Right ventricle myocardium superior (tissue), 1 donor: ENCODE measurements at regions not wholly inside any gene's neighbourhood (a gene's known extent, or its start where the extent isn't known, plus 50 kb on each side); places are given as distances from the start of the nearest gene placed in this dataset.
"Not testable (repeated sequence)": the region's sequence is repeated elsewhere in the genome, so short reads cannot be mapped to it uniquely, and the experiment has no call there.

Experiments used
- ATAC-seq: fragments of 200-7000 bp; cut with Tn5 transposase; one replicate; pipeline ENCODE4 v1.9.1; 2020; ENCODE audit warnings: mild to moderate bottlenecking; ENCODE audit not compliant: poor library complexity
- DNase-seq: peaks from one replicate; pipeline ENCODE4 v3.0.0-alpha.2; 2020
- intact Hi-C: fragments of 100-400 bp; cut with DNase I; formaldehyde crosslinking; loops from one replicate; pipeline ENCODE4 v1.11.2; 2022
- donor health status: DM: no; HTN: yes; CAD: no; lungs with severe emphysema.

GRCh38 chr2:144798034-144798433 lies 278.1 kb upstream of the ZEB2 start:
- no peak for DNase-seq
- intact Hi-C loops, result no loop called here
- ATAC-seq, result no peak

- ATAC-seq, result no peak
- intact Hi-C loops, result no loop called here
These were observed 277.0 kb upstream of the ZEB2 start for GRCh38 chr2:144796936-144797335.

GRCh38 chr2:144796164-144796563 lies 276.2 kb upstream of the ZEB2 start:
- intact Hi-C loops, result no loop called here
- DNase-seq, result no peak
- ATAC-seq, result no peak

More at GRCh38 chr2:144796936-144797335, 277.0 kb upstream of the ZEB2 start:
- DNase-seq, result no peak

GRCh38 chr2:144785253-144785652 lies 265.3 kb upstream of the ZEB2 start:
- DNase-seq (no peak), ATAC-seq (no peak)
- intact Hi-C loops, result no loop called here

DNA sequence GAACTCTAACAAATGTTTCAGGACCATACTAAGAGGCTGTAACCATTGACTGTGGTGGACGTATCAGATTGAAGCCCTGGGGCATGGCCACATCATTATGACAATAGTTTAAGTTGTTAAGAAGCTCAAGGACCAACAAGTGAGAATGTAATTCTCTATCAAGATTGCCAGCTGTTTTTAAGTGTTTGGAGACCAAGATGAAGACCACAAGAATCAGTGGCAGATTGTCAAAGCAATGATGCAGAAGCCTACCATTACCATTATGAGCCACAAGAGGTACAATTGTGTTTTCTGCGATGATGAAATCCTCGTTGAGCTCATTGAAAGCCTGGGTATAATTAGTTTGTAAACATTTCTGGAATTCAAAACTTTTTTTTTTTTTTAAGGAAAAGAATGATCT lies 261.1 kb upstream of the ZEB2 start:
- DNase-seq, result no peak
- no peak for ATAC-seq
- intact Hi-C loops, result no loop called here

- no peak for DNase-seq
- ATAC-seq, result no peak
- intact Hi-C loops, result no loop called here
These were observed 256.8 kb upstream of the ZEB2 start for GRCh38 chr2:144776766-144777165.

GRCh38 chr2:144774809-144775208 lies 254.9 kb upstream of the ZEB2 start:
- no peak for ATAC-seq
- no peak for DNase-seq
- intact Hi-C loops, result no loop called here

DNA sequence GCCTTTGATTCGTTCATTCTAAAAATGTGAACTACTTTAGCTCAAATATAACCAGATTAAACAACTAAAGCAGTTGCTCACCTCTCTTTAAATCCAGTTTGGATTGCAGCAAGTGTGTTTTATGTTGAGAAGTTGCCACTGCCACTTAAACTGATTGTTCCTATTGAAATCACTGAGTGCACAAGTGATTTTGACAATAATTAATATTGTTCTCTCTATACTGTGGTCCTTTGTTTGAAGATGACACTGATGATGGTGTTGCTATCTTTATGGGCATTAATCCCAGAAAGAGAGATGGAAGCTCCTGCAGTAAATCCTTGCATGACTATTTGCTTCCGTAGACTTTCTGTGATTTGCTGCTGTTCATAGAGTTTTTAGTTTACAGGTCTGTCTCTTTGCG lies 251.4 kb upstream of the ZEB2 start:
- intact Hi-C loops, result no loop called here
- DNase-seq (no peak), ATAC-seq (no peak)

GRCh38 chr2:144770616-144771230 lies 250.8 kb upstream of the ZEB2 start:
- DNase-seq (no peak), ATAC-seq (no peak)
- intact Hi-C loops, result no loop called here

GRCh38 chr2:144760939-144761338 lies 241.0 kb upstream of the ZEB2 start:
- ATAC-seq, intact Hi-C loops, DNase-seq: not testable (repeated sequence)

DNA sequence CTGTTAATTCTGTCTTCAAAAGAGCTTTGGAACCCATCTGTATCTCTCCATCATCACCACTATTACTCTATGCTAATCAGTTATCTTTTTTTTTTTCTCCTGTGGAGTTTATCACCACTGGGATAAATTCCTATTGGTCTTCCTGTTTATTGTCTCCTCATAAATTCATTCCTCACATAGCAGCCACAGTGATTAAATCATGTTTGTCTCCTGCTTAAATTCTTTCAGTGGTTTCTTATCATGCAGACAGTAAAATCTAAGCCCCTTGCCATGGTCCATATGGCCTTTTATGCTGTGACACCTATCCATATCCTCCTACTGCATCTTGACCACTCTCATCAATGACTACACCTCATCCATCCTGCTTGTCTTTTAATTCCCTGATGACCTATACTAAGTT lies 239.8 kb upstream of the ZEB2 start:
- intact Hi-C loops, result no loop called here
- ATAC-seq, result no peak

DNA sequence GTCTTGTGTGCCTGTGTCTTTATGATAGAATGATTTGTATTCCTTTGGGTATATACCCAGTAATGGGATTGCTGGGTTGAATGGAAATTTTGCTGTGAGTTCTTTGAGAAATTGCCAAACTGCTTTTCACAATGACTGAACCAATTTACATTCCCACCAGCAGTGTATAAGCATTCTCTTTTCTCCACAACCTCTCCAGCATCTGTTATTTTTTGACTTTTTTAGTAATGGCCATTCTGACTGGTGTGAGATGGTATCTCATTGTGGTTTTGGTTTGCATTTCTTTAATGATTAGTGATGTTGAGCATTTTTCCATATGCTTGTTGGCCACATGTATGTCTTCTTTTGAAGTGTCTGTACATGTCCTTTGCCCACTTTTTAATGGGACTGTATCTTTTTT lies 238.3 kb upstream of the ZEB2 start:
- ATAC-seq, intact Hi-C loops, DNase-seq: not testable (repeated sequence)

More for the DNA sequence above, 239.8 kb upstream of the ZEB2 start:
- no peak for DNase-seq

- intact Hi-C loops, result no loop called here
- ATAC-seq, result no peak
- DNase-seq, result no peak
These were observed 233.5 kb upstream of the ZEB2 start for GRCh38 chr2:144753416-144753815.

DNA sequence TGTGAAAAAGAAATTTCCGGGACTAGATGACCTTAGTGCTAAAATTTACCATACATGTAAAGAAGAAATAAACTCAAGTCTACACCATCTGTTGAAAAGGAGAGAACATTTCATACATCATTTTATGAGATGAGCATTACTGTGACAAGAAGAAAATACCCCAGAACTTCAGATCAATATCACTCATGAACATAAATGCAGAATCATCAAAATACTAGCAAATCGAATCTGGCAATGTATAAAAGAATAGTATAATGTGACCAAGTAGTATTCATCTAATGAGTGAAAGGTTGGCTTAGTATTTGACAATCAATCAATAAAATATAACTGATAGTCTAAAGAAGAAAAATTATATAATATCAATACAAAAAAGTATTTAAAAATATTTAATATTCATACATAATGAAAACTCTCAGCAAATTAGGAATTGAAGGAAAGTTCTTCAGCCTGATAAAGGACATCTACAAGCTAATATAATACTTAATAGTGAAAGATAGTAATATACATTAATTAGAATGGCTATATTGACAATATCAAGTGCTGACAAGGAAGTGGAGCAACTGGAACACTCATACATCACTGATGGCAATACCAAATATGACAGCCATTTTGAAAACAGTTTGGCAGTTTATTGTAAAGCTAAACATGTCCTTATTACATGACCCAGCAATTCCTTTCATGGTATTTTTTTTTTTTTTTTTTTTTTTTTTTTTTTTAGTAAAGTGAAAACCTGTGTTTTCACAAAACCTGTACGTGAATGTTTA lies 231.4 kb upstream of the ZEB2 start:
- no peak for DNase-seq
- ATAC-seq, result no peak
- intact Hi-C loops, result no loop called here

DNA sequence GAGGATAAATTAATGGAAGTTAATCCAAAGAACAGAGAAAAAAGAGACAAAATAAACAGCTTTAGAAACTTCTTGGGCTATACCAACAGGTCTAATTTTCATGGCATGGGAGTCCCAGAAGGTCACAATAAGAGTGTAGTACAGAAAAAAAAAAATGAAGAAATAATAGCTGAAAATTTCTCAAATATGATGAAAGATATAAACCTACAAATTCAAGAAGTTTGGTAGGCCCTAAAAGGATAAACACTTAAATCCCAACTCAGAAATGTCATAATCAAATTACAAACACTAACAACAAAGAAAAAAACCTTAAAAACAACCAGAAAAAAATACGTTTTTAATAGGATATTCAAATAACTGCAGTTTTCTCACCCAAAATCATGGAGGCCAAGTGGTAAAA lies 229.3 kb upstream of the ZEB2 start:
- intact Hi-C loops, result no loop called here
- ATAC-seq (no peak), DNase-seq (no peak)

GRCh38 chr2:144748443-144748842 lies 228.5 kb upstream of the ZEB2 start:
- intact Hi-C loops, result no loop called here
- ATAC-seq (no peak), DNase-seq (no peak)

GRCh38 chr2:144747571-144747970 lies 227.7 kb upstream of the ZEB2 start:
- DNase-seq, result no peak
- ATAC-seq, result no peak
- intact Hi-C loops, result no loop called here

DNA sequence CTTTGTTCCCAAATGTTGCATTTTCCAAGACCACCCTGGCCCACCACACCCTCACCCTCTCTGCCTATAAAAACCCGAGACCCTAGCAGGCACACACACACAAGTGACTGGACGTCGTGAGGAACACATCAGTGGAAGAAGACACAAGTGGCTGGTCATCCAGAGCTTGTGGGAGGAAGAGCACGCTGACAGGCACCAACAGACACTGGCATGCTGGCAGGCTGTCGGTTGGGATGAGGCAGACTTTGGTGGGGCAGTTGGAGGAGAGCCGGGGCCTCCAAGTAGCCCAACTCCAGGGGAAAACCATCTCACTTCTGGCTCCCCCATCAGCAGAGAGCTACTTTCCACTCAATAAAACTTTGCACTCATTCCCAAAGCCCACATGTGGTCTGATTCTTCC lies 225.5 kb upstream of the ZEB2 start:
- intact Hi-C loops, result no loop called here
- ATAC-seq (no peak), DNase-seq (no peak)

- DNase-seq, result no peak
- intact Hi-C loops, result no loop called here
- ATAC-seq, result no peak
These were observed 218.8 kb upstream of the ZEB2 start for GRCh38 chr2:144738749-144739148.

DNA sequence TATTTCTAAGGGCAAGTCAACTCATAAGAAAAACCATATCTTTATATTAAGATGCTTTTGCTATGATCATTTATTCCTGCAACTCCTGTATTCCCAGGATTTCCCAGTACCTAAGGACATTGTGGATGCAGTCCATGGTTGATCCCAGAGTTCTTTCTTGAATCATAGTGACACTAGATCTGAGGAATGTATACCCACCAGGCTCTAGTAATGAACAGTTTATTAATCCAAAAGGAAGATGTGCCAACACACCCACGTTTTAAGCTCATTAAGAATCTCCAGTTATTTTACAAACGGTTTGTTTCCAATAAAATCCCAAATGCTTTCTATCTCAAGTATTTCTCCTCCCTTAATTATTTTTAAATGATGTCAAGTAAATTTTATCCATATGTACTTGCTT lies 210.8 kb upstream of the ZEB2 start:
- no peak for ATAC-seq
- intact Hi-C loops, result no loop called here
- DNase-seq, result no peak

DNA sequence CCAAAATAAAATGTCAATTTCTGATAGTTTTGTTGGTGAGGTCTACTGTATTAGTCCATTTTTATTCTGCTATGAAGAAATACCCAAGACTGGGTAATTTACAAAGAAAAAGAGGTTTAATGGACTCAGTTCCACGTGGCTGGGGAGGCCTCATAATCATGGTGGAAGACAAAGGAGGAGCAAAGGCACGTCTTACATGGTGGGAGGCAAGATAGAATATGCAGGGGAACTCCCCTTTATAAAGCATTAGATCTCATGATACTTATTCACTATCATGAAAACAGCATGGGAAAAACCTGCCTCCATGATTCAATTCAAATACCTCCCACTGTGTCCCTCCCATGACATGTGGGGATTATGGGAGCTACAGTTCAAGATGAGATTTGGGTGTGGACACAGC lies 204.5 kb upstream of the ZEB2 start:
- DNase-seq, ATAC-seq, intact Hi-C loops: not testable (repeated sequence)
